A673 (cell line): ENCODE measurements at regions not wholly inside any gene's neighbourhood (a gene's known extent, or its start where the extent isn't known, plus 50 kb on each side); places are given as distances from the start of the nearest gene placed in this dataset.

Experiments used
- CTCF ChIP-seq: fragments of 300-800, 200-600 bp; sonication (generic); conservative IDR thresholded peaks from 2 replicates; pipeline ENCODE4 v1.5.1; 2017; ENCODE audit warnings: low read depth, mild to moderate bottlenecking, antibody characterized with exemption, low read length, moderate library complexity, mixed read lengths
- EZH2 ChIP-seq: fragments of 200-600 bp; sonication (generic); IDR thresholded peaks from 2 replicates; pipeline ENCODE4 v1.6.1; 2017; ENCODE audit warnings: borderline replicate concordance, low read depth, mild to moderate bottlenecking, mixed read lengths, antibody characterized with exemption, low read length; ENCODE audit not compliant: poor library complexity, severe bottlenecking

DNA sequence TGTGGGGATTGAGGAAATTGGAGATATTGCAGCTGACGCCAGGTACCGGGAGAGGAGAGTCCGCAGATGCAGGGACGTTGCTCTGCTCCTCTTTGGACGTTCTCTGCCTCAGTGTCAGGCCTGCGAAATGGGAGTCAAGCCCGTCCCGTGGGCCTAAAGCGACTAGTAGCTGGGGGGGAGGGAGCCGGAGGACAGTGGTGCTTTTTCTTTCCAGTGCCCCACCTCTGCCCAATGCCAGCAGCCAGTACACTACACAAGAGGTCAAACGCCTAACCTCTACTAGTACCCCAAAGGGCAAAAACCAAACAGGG is 413.6 kb upstream of the ESRRG start:
- TF ChIP-seq CTCF: no peak
- no peak for TF ChIP-seq EZH2
